ENCODE measurements at regions not wholly inside any gene's neighbourhood (a gene's known extent, or its start where the extent isn't known, plus 50 kb on each side); places are given as distances from the start of the nearest gene placed in this dataset.

DNA sequence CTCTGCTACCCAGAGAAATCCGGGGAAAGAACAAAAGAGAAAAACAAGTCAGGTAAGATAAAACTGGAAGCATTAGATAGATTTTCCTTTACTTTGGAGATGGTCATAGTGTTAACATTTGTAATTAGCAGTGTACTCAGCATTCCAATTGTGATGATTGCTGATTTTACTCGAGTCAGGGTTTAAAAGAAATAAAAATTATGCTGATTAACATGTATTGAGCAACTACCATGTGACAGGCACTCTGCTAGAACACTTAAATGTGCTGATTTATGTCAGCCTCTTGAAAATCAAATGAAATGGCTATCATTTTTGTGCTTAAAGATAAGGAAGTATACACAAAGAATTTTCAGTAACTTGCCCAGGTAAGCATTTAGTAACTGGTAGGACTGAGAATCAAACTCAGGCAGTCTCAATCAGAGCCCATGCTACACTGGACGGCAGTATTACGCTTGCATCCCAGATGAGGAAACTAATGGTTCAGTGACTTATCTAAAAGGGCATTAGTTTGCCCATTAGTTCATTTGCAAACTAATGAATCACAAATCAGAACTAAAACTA is 735.1 kb upstream of the SORCS1 start (continued):
- no peak for TF ChIP-seq POLR2A (IDR thresholded peaks at IDR 0.05; ENCODE audit: borderline replicate concordance, extremely low read depth, insufficient read depth, insufficient read length)
- TF ChIP-seq SRF (IDR thresholded peaks at IDR 0.05; ENCODE audit: low read depth) = no peak
- TF ChIP-seq EGR1 (IDR thresholded peaks at IDR 0.05; ENCODE audit: low read depth) = no peak
- no peak for TF ChIP-seq JUND (IDR thresholded peaks at IDR 0.05)
- TF ChIP-seq FOSL1 (IDR thresholded peaks at IDR 0.05; ENCODE audit: low read depth) = no peak
- TF ChIP-seq YY1 (IDR thresholded peaks at IDR 0.05; ENCODE audit: extremely low read depth, insufficient replicate concordance, low read depth, low read length) = no peak
- TF ChIP-seq CEBPB (IDR thresholded peaks at IDR 0.05; ENCODE audit: low read depth) = no peak
- TF ChIP-seq, protein P1, sequence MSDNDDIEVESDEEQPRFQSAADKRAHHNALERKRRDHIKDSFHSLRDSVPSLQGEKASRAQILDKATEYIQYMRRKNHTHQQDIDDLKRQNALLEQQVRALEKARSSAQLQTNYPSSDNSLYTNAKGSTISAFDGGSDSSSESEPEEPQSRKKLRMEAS (IDR thresholded peaks at IDR 0.05) = no peak

DNA sequence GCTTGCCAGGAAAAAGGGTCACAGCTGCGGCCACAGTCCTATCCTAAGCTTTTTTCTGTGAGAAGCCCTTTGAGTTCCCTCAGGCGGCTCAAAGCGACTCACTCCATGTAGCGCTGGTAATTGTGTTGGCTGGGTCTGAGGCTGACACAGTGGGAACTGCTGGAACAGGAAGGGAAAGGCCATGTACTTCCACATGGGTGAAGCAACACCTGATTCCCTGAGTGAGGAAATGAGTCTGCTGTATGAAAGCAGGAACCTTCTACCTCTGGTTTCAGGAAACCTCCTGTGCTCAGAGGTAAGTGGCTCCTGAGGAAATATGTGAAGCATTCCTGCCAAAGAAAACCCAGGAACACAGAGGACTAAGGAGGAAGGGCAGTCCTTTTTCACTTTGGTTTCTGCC is 734.6 kb upstream of the SORCS1 start:
- Histone ChIP-seq H3K9me3 (ENCODE audit: control insufficient read depth in 1 of 2, insufficient read depth in 1 of 2, low read depth in 1 of 2, low read length in 2 of 2) (peaks cover 44% of the 10 kb centered on the region in 2 experiments; a peak in 2 of 4 replicates), H2AFZ (ENCODE audit: low read depth, low read length, poor library complexity, severe bottlenecking) (no peak overlapping the region), H3K27ac (ENCODE audit: low read depth, low read length) (no peak overlapping the region), H3K36me3 (ENCODE audit: control insufficient read depth in 1 of 2, insufficient read depth in 2 of 2, low read length in 2 of 2) (no peaks in the 10 kb centered on the region), H3K4me2 (ENCODE audit: low read length) (no peak overlapping the region), H3K4me1 (ENCODE audit: control insufficient read depth in 1 of 2, insufficient read depth in 2 of 2, low read length in 2 of 2) (no peaks in the 10 kb centered on the region), H3K79me2 (ENCODE audit: insufficient read depth, low read length) (no peaks in the 10 kb centered on the region), H3K27me3 (ENCODE audit: insufficient read depth, low read length) (no peaks in the 10 kb centered on the region), H3K9ac (ENCODE audit: low read length) (no peak overlapping the region), H4K20me1 (ENCODE audit: insufficient read depth) (no peaks in the 10 kb centered on the region), H3K9me2 (ENCODE audit: insufficient read depth) (no peaks in the 10 kb centered on the region), H3K4me3 (replicated peaks in 1 of 2; ENCODE audit: low read depth in 1 of 2, low read length in 2 of 2) (no peak overlapping the region)
- BruUV-seq (replicated peaks) = no TSS peak
- DNase-seq (ENCODE audit: low read depth, low spot score) = no peak
- intact Hi-C loops (cut with micrococcal nuclease) = no loop called here
- POLR2A ChIA-PET = no interaction called here
- RAD21 ChIA-PET (ENCODE audit: low non-redundant PET in 1 of 2, low total read pairs in 2 of 2, uncharacterized antibody in 2 of 2, unreplicated experiment in 2 of 2) = no interaction called here
- no peak for ATAC-seq
- TF ChIP-seq, protein P2, sequence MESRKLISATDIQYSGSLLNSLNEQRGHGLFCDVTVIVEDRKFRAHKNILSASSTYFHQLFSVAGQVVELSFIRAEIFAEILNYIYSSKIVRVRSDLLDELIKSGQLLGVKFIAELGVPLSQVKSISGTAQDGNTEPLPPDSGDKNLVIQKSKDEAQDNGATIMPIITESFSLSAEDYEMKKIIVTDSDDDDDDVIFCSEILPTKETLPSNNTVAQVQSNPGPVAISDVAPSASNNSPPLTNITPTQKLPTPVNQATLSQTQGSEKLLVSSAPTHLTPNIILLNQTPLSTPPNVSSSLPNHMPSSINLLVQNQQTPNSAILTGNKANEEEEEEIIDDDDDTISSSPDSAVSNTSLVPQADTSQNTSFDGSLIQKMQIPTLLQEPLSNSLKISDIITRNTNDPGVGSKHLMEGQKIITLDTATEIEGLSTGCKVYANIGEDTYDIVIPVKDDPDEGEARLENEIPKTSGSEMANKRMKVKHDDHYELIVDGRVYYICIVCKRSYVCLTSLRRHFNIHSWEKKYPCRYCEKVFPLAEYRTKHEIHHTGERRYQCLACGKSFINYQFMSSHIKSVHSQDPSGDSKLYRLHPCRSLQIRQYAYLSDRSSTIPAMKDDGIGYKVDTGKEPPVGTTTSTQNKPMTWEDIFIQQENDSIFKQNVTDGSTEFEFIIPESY (IDR thresholded peaks at IDR 0.05; ENCODE audit: extremely low read depth, insufficient replicate concordance, low read length) = no peak
- TF ChIP-seq, protein P3, sequence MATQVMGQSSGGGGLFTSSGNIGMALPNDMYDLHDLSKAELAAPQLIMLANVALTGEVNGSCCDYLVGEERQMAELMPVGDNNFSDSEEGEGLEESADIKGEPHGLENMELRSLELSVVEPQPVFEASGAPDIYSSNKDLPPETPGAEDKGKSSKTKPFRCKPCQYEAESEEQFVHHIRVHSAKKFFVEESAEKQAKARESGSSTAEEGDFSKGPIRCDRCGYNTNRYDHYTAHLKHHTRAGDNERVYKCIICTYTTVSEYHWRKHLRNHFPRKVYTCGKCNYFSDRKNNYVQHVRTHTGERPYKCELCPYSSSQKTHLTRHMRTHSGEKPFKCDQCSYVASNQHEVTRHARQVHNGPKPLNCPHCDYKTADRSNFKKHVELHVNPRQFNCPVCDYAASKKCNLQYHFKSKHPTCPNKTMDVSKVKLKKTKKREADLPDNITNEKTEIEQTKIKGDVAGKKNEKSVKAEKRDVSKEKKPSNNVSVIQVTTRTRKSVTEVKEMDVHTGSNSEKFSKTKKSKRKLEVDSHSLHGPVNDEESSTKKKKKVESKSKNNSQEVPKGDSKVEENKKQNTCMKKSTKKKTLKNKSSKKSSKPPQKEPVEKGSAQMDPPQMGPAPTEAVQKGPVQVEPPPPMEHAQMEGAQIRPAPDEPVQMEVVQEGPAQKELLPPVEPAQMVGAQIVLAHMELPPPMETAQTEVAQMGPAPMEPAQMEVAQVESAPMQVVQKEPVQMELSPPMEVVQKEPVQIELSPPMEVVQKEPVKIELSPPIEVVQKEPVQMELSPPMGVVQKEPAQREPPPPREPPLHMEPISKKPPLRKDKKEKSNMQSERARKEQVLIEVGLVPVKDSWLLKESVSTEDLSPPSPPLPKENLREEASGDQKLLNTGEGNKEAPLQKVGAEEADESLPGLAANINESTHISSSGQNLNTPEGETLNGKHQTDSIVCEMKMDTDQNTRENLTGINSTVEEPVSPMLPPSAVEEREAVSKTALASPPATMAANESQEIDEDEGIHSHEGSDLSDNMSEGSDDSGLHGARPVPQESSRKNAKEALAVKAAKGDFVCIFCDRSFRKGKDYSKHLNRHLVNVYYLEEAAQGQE (IDR thresholded peaks at IDR 0.05; ENCODE audit: low read depth) = no peak
- CTCF ChIA-PET = no interaction called here

Measured in HCT116 (cell line).